K562 (cell line): ENCODE measurements at regions not wholly inside any gene's neighbourhood (a gene's known extent, or its start where the extent isn't known, plus 50 kb on each side); places are given as distances from the start of the nearest gene placed in this dataset.

Source experiments
- ELF1 ChIP-seq: fragments of 200-800 bp; sonication (Bioruptor generic); IDR thresholded peaks from 2 replicates; pipeline ENCODE4 v1.6.1; 2016; ENCODE audit warnings: missing genetic modification characterization, missing compliant biosample characterization
- TF ChIP-seq, protein P1 (sequence below), 2 experiments: fragments of 450-650 bp in 1 of 2; sonication (generic) in 1 of 2; formaldehyde crosslinking in 1 of 2; IDR thresholded peaks; 2 replicates each; pipeline versions ENCODE4 v1.7.1 to v1.9.0; 2016 to 2022; ENCODE audit warnings: inconsistent platforms in 1 of 2, mild to moderate bottlenecking in 1 of 2, missing genetic modification reagents in 1 of 2

DNA sequence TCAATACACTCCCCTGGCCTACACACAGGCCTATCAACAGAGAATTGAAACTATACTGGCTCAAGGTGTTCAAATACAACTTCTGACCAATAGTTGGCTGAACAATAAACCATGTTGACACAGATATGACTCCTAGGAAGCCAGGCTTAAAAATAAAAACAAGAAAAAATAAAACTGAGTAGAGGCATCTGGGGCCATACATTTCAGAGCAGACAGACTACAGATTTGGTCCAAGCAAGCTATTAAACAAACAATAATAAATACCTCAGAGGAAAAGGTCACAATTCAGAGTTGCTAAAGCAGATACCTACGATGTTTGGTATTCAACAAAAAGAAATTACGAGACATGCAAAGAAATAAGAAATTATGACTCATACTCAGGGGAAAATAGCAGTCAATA, 132.8 kb upstream of the ACVR2A start (continued):
- TF ChIP-seq, protein P1, sequence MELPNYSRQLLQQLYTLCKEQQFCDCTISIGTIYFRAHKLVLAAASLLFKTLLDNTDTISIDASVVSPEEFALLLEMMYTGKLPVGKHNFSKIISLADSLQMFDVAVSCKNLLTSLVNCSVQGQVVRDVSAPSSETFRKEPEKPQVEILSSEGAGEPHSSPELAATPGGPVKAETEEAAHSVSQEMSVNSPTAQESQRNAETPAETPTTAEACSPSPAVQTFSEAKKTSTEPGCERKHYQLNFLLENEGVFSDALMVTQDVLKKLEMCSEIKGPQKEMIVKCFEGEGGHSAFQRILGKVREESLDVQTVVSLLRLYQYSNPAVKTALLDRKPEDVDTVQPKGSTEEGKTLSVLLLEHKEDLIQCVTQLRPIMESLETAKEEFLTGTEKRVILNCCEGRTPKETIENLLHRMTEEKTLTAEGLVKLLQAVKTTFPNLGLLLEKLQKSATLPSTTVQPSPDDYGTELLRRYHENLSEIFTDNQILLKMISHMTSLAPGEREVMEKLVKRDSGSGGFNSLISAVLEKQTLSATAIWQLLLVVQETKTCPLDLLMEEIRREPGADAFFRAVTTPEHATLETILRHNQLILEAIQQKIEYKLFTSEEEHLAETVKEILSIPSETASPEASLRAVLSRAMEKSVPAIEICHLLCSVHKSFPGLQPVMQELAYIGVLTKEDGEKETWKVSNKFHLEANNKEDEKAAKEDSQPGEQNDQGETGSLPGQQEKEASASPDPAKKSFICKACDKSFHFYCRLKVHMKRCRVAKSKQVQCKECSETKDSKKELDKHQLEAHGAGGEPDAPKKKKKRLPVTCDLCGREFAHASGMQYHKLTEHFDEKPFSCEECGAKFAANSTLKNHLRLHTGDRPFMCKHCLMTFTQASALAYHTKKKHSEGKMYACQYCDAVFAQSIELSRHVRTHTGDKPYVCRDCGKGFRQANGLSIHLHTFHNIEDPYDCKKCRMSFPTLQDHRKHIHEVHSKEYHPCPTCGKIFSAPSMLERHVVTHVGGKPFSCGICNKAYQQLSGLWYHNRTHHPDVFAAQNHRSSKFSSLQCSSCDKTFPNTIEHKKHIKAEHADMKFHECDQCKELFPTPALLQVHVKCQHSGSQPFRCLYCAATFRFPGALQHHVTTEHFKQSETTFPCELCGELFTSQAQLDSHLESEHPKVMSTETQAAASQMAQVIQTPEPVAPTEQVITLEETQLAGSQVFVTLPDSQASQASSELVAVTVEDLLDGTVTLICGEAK (IDR thresholded peaks at IDR 0.05): no peak
- TF ChIP-seq, protein P1 (CRISPR knock-in tag; IDR thresholded peaks at IDR 0.05): no peak
- TF ChIP-seq ELF1: no peak
